Endothelial cell (in vitro differentiated cells): ENCODE measurements at regions not wholly inside any gene's neighbourhood (a gene's known extent, or its start where the extent isn't known, plus 50 kb on each side); places are given as distances from the start of the nearest gene placed in this dataset.
"Not testable (repeated sequence)": the region's sequence is repeated elsewhere in the genome, so short reads cannot be mapped to it uniquely, and the experiment has no call there.

Source experiments
- DNase-seq: peaks from one replicate; pipeline ENCODE4 v3.0.0; 2021; ENCODE audit warnings: low spot score
- H3K27ac Mint-ChIP-seq: one replicate; pipeline ENCODE4 v1.8.0; 2021; ENCODE audit warnings: mixed read lengths, inconsistent platforms; ENCODE audit not compliant: unreplicated experiment
- H3K27me3 Mint-ChIP-seq: one replicate; pipeline ENCODE4 v1.8.0; 2021; ENCODE audit warnings: mild to moderate bottlenecking, moderate library complexity, mixed read lengths, inconsistent platforms; ENCODE audit not compliant: unreplicated experiment
- H3K36me3 Mint-ChIP-seq: one replicate; pipeline ENCODE4 v1.8.0; 2021; ENCODE audit warnings: mild to moderate bottlenecking, low read depth, mixed read lengths, inconsistent platforms; ENCODE audit not compliant: unreplicated experiment
- H3K4me1 Mint-ChIP-seq: one replicate; pipeline ENCODE4 v1.8.0; 2021; ENCODE audit warnings: mild to moderate bottlenecking, mixed read lengths, inconsistent platforms; ENCODE audit not compliant: unreplicated experiment
- H3K4me3 Mint-ChIP-seq: one replicate; pipeline ENCODE4 v1.8.0; 2021; ENCODE audit warnings: mild to moderate bottlenecking, mixed read lengths, inconsistent platforms; ENCODE audit not compliant: unreplicated experiment
- H3K9me3 Mint-ChIP-seq: one replicate; pipeline ENCODE4 v1.8.0; 2021; ENCODE audit warnings: mixed read lengths, inconsistent platforms; ENCODE audit not compliant: unreplicated experiment
- CTCF ChIP-seq: fragments of 200-600 bp; sonication (generic); IDR thresholded peaks from one replicate; pipeline ENCODE4 v1.5.0; 2021; ENCODE audit warnings: antibody characterized with exemption; ENCODE audit not compliant: unreplicated experiment

- no peaks in the 10 kb centered on the region for H3K36me3 Mint-ChIP-seq
- no peaks in the 10 kb centered on the region for H3K27me3 Mint-ChIP-seq
- DNase-seq, result no peak
- H3K4me1 Mint-ChIP-seq, result peaks cover 8% of the 10 kb centered on the region
- no peak overlapping the region for H3K4me3 Mint-ChIP-seq
- H3K27ac Mint-ChIP-seq, result no peak overlapping the region
- no peak for TF ChIP-seq CTCF
- H3K9me3 Mint-ChIP-seq, result no peaks in the 10 kb centered on the region
Observed at GRCh38 chr4:79679859-79680258, 271.8 kb upstream of the GK2 start.

- DNase-seq, result no peak
- Mint-ChIP-seq H3K4me3 (no peak overlapping the region), H3K27me3 (no peaks in the 10 kb centered on the region), H3K4me1 (no peaks in the 10 kb centered on the region), H3K27ac (no peak overlapping the region), H3K9me3 (no peaks in the 10 kb centered on the region), H3K36me3 (no peaks in the 10 kb centered on the region)
- no peak for TF ChIP-seq CTCF
Observed at GRCh38 chr4:79678472-79679202, 270.6 kb upstream of the GK2 start.

- DNase-seq, result no peak
- H3K4me1 Mint-ChIP-seq, result no peaks in the 10 kb centered on the region
- no peaks in the 10 kb centered on the region for H3K27me3 Mint-ChIP-seq
- H3K27ac Mint-ChIP-seq, result no peak overlapping the region
- TF ChIP-seq CTCF, result no peak
- H3K36me3 Mint-ChIP-seq, result no peaks in the 10 kb centered on the region
- no peaks in the 10 kb centered on the region for H3K9me3 Mint-ChIP-seq
- H3K4me3 Mint-ChIP-seq, result no peak overlapping the region
Observed at GRCh38 chr4:79676705-79677104, 268.7 kb upstream of the GK2 start.

- not testable (repeated sequence) for DNase-seq, H3K9me3 Mint-ChIP-seq, H3K27me3 Mint-ChIP-seq, H3K27ac Mint-ChIP-seq, H3K4me1 Mint-ChIP-seq, H3K4me3 Mint-ChIP-seq, H3K36me3 Mint-ChIP-seq
Observed at GRCh38 chr4:79674906-79675305, 266.9 kb upstream of the GK2 start.

DNA sequence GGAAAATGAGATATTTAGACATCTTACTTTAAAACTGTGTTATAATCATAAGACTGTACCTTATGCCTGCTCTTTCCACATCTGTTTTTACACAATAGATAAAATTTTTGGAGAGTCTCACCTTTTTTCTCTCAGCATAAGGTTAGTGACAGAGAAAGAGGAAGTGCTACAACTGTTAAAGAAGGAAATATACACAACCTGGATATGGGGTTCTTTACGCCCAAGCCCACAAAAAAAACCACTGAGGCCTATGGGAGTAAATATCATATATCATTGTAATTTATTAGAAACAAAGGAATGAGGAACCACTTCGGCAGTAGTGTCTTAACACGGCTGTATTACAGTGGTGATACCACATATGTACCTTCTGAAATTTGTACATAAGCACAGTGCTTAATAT, 265.9 kb upstream of the GK2 start:
- DNase-seq, result no peak
- H3K27ac Mint-ChIP-seq, result no peak overlapping the region
- no peaks in the 10 kb centered on the region for H3K27me3 Mint-ChIP-seq
- no peaks in the 10 kb centered on the region for H3K36me3 Mint-ChIP-seq
- no peak for TF ChIP-seq CTCF
- no peak overlapping the region for H3K4me3 Mint-ChIP-seq
- H3K4me1 Mint-ChIP-seq, result no peaks in the 10 kb centered on the region
- no peaks in the 10 kb centered on the region for H3K9me3 Mint-ChIP-seq
